HG03066 (cell line): ENCODE measurements at regions not wholly inside any gene's neighbourhood (a gene's known extent, or its start where the extent isn't known, plus 50 kb on each side); places are given as distances from the start of the nearest gene placed in this dataset.
"Not testable (repeated sequence)": the region's sequence is repeated elsewhere in the genome, so short reads cannot be mapped to it uniquely, and the experiment has no call there.

ENCODE experiments used
- ATAC-seq: cut with Tn5 transposase; IDR thresholded peaks from one replicate; pipeline ENCODE4 v1.9.1; 2021; ENCODE audit warnings: low read depth; ENCODE audit not compliant: unreplicated experiment

- ATAC-seq = no peak
Measured at GRCh38 chr18:55912071-55912470, 324.1 kb upstream of the TCF4 start.

- ATAC-seq = no peak
Measured at GRCh38 chr18:55910296-55910695, 322.3 kb upstream of the TCF4 start.

- ATAC-seq = no peak
Measured at GRCh38 chr18:55908901-55909366, 320.9 kb upstream of the TCF4 start.

- no peak for ATAC-seq
Measured at GRCh38 chr18:55907453-55908175, 319.6 kb upstream of the TCF4 start.

- ATAC-seq = no peak
Measured at GRCh38 chr18:55906536-55906935, 318.5 kb upstream of the TCF4 start.

- no peak for ATAC-seq
Measured at GRCh38 chr18:55903911-55904310, 315.9 kb upstream of the TCF4 start.

GRCh38 chr18:55900380-55900779 lies 312.4 kb upstream of the TCF4 start:
- no peak for ATAC-seq

- ATAC-seq = no peak
Measured at GRCh38 chr18:55897091-55897689, 309.2 kb upstream of the TCF4 start.

GRCh38 chr18:55893948-55894347 lies 306.0 kb upstream of the TCF4 start:
- ATAC-seq = no peak

- not testable (repeated sequence) for ATAC-seq
Measured at GRCh38 chr18:55892862-55893813, 305.1 kb upstream of the TCF4 start.

GRCh38 chr18:55886886-55887285 lies 298.9 kb upstream of the TCF4 start:
- ATAC-seq = no peak

GRCh38 chr18:55884498-55884897 lies 296.5 kb upstream of the TCF4 start:
- no peak for ATAC-seq

- ATAC-seq = no peak
Measured at GRCh38 chr18:55880617-55881016, 292.6 kb upstream of the TCF4 start.

GRCh38 chr18:55879331-55879730 lies 291.3 kb upstream of the TCF4 start:
- ATAC-seq = no peak

- no peak for ATAC-seq
Measured at GRCh38 chr18:55878224-55878623, 290.2 kb upstream of the TCF4 start.

GRCh38 chr18:55877321-55877720 lies 289.3 kb upstream of the TCF4 start:
- no peak for ATAC-seq

- no peak for ATAC-seq
Measured at GRCh38 chr18:55876254-55876653, 288.3 kb upstream of the TCF4 start.

- no peak for ATAC-seq
Measured at GRCh38 chr18:55875371-55875901, 287.4 kb upstream of the TCF4 start.

GRCh38 chr18:55869556-55870501 lies 281.8 kb upstream of the TCF4 start:
- ATAC-seq = no peak

GRCh38 chr18:55868909-55869308 lies 280.9 kb upstream of the TCF4 start:
- no peak for ATAC-seq
